NCI-H774 (cell line): ENCODE measurements at regions not wholly inside any gene's neighbourhood (a gene's known extent, or its start where the extent isn't known, plus 50 kb on each side); places are given as distances from the start of the nearest gene placed in this dataset.
"Not testable (repeated sequence)": the region's sequence is repeated elsewhere in the genome, so short reads cannot be mapped to it uniquely, and the experiment has no call there.

ENCODE experiments used
- DNase-seq: peaks from one replicate; lab custom pipeline; 2025; lab: John Stamatoyannopoulos, UW

- not testable (repeated sequence) for DNase-seq
These were observed 115.8 kb upstream of the KCNJ3 start for GRCh38 chr2:154582694-154583093.

GRCh38 chr2:154583274-154583673 is 115.2 kb upstream of the KCNJ3 start:
- DNase-seq: not testable (repeated sequence)

GRCh38 chr2:154587739-154588138 is 110.8 kb upstream of the KCNJ3 start:
- DNase-seq: no peak

- no peak for DNase-seq
These were observed 109.7 kb upstream of the KCNJ3 start for GRCh38 chr2:154588838-154589237.

GRCh38 chr2:154589514-154589913 is 109.0 kb upstream of the KCNJ3 start:
- no peak for DNase-seq

GRCh38 chr2:154591294-154591820 is 107.1 kb upstream of the KCNJ3 start:
- no peak for DNase-seq

GRCh38 chr2:154599189-154599588 is 99.3 kb upstream of the KCNJ3 start:
- DNase-seq: no peak

- no peak for DNase-seq
These were observed 97.5 kb upstream of the KCNJ3 start for GRCh38 chr2:154600927-154601494.

GRCh38 chr2:154603682-154604081 is 94.8 kb upstream of the KCNJ3 start:
- DNase-seq: no peak

GRCh38 chr2:154608438-154608837 is 90.1 kb upstream of the KCNJ3 start:
- no peak for DNase-seq

GRCh38 chr2:154614906-154615305 is 83.6 kb upstream of the KCNJ3 start:
- no peak for DNase-seq

GRCh38 chr2:154616659-154617058 is 81.8 kb upstream of the KCNJ3 start:
- DNase-seq: no peak

- no peak for DNase-seq
These were observed 78.0 kb upstream of the KCNJ3 start for GRCh38 chr2:154620471-154620870.

- DNase-seq: peak; percentile 68
These were observed 74.7 kb upstream of the KCNJ3 start for GRCh38 chr2:154623819-154624218.

GRCh38 chr2:154637456-154637855 is 61.0 kb upstream of the KCNJ3 start:
- no peak for DNase-seq

- no peak for DNase-seq
These were observed 59.7 kb upstream of the KCNJ3 start for GRCh38 chr2:154638783-154639182.

GRCh38 chr2:154640000-154640399 is 58.5 kb upstream of the KCNJ3 start:
- DNase-seq: peak; percentile 4
